ENCODE measurements at regions not wholly inside any gene's neighbourhood (a gene's known extent, or its start where the extent isn't known, plus 50 kb on each side); places are given as distances from the start of the nearest gene placed in this dataset.

GRCh38 chr7:65317372-65317771, 56.3 kb upstream of the ZNF92 start:
- TF ChIP-seq, protein P1, sequence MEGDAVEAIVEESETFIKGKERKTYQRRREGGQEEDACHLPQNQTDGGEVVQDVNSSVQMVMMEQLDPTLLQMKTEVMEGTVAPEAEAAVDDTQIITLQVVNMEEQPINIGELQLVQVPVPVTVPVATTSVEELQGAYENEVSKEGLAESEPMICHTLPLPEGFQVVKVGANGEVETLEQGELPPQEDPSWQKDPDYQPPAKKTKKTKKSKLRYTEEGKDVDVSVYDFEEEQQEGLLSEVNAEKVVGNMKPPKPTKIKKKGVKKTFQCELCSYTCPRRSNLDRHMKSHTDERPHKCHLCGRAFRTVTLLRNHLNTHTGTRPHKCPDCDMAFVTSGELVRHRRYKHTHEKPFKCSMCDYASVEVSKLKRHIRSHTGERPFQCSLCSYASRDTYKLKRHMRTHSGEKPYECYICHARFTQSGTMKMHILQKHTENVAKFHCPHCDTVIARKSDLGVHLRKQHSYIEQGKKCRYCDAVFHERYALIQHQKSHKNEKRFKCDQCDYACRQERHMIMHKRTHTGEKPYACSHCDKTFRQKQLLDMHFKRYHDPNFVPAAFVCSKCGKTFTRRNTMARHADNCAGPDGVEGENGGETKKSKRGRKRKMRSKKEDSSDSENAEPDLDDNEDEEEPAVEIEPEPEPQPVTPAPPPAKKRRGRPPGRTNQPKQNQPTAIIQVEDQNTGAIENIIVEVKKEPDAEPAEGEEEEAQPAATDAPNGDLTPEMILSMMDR (conservative IDR thresholded peaks at IDR 0.05 in 1 of 2, IDR thresholded peaks at IDR 0.05 in 1 of 2; ENCODE audit: low read depth in 1 of 2, low read length in 2 of 2) = no peak
- TF ChIP-seq EZH2 (IDR thresholded peaks at IDR 0.05; ENCODE audit: low read length, missing control alignments) = no peak
